Transverse colon (tissue), 3 donors: ENCODE measurements at regions not wholly inside any gene's neighbourhood (a gene's known extent, or its start where the extent isn't known, plus 50 kb on each side); places are given as distances from the start of the nearest gene placed in this dataset.

Source experiments
- CTCF ChIP-seq, 5 experiments: fragments of 200-600 bp in 3 of 5; fragments of 450-650 bp in 2 of 5; sonication (generic) in 3 of 5; IDR thresholded peaks; 1 replicate in 2 of 5; 2 replicates in 3 of 5; pipeline ENCODE4 v1.5.1; 2016 to 2017; ENCODE audit warnings: antibody characterized with exemption in 5 of 5, inconsistent platforms in 3 of 5, mild to moderate bottlenecking in 2 of 5, moderate library complexity in 1 of 5
- POLR2A ChIP-seq: fragments of 450-650 bp; IDR thresholded peaks from one replicate; pipeline ENCODE4 v1.6.1; 2016; ENCODE audit warnings: antibody characterized with exemption, mild to moderate bottlenecking, moderate library complexity

DNA sequence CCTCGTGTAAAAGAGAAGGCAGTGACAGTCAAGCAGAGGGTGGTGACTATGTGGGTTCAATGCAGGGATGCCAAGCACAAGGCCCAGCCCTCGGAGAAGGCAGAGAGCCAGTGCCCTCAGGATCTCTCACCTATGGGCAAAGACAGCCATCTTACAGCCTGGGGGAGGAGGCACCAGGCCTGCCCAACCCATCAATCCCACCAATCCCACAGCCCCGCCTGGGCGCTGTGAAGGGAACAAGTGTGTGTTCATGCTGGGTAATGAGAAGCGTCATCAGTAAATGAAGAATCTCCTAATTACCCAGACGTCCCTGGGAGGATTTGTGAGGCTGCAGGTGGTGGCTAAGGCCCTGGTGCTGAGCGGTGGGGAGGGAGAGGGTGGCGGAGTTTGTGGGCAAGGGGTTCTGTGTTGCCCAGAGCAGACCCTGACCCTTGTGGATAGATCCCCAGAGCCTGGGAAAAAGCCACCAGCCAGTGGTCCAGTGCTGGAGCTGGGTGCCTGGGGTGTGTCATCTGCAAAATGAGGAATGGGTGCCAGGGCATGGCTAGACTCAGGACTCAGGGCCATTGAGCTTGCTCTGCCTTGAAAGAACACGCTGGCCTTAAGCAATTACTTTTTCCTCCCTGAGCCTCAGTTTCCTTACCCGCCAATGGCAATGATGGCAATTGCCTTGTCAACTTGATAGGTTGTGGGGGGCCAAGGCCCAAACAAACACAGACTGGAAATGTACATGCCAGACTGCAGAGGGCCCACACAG, 128.1 kb upstream of the UNC5B start:
- no peak for TF ChIP-seq POLR2A
- TF ChIP-seq CTCF (IDR thresholded peaks at IDR 0.05), result no peak
